ENCODE measurements at regions not wholly inside any gene's neighbourhood (a gene's known extent, or its start where the extent isn't known, plus 50 kb on each side); places are given as distances from the start of the nearest gene placed in this dataset.
"Not testable (repeated sequence)": the region's sequence is repeated elsewhere in the genome, so short reads cannot be mapped to it uniquely, and the experiment has no call there.

DNA sequence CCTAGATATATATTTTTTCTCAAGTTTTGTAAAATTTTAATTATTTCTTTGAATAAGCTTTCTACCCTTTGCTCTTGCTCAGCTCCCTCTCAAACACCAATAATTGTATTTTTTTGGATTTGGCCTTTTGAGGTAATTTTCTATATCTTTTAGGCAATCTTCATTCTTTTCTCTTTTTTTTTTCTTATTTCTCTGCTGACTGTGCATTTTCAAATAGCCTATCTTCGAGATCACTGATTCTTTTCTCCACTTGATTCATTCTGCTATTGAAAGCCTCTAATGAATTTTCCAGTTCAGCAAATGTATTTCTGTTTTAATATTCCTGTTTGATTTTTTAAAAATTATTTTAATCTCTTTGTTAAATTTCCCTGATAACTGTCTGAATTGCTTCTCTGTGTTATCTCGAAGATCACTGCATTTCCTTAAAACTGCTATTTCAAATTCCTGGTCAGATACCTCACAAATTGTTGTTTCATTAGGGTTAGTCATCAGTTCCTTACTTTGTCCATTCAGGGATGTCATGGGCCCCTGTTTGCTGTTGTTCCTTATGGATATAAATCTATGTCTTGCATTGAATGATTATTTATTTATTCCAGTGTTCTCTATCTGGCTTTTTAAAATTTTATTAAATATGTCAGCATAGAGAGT, 100.1 kb upstream of the UNC5B start:
- no peaks in the 10 kb centered on the region for H3K4me1 ChIP-seq (ENCODE audit: insufficient read depth)
- no peaks in the 10 kb centered on the region for H4K20me1 ChIP-seq (ENCODE audit: insufficient read depth)
- no peaks in the 10 kb centered on the region for H3F3A ChIP-seq (ENCODE audit: insufficient read depth)
- 14 to 16% methylated on average over 2 of the region's 2 CpGs for WGBS, 2 experiments (ENCODE audit: low coverage in 1 of 2, low lambda C conversion rate in 2 of 2, missing lambda C conversion rate in 2 of 2)
- DNase-seq = no peak
- H3K79me2 ChIP-seq (ENCODE audit: insufficient read depth) = no peaks in the 10 kb centered on the region
- no peak overlapping the region for H3K4me3 ChIP-seq
- TF ChIP-seq EZH2 (IDR thresholded peaks at IDR 0.05; ENCODE audit: insufficient read depth, poor library complexity, severe bottlenecking) (no peak), EZH2phosphoT487 (IDR thresholded peaks at IDR 0.05; ENCODE audit: insufficient read depth, low read depth) (no peak)
- H3K27me3 ChIP-seq (replicated peaks; ENCODE audit: insufficient read depth) = peaks cover 47% of the 10 kb centered on the region
- no peak overlapping the region for H3K27ac ChIP-seq
- H3K9me2 ChIP-seq (ENCODE audit: insufficient read depth) = no peaks in the 10 kb centered on the region
- H3K9ac ChIP-seq = no peak overlapping the region
- H3K36me3 ChIP-seq (ENCODE audit: low read depth) = no peaks in the 10 kb centered on the region
- in situ Hi-C loops (cut with MboI) = no loop called here
- H3K9me3 ChIP-seq (ENCODE audit: low read depth) = no peaks in the 10 kb centered on the region
- no peak overlapping the region for H2AFZ ChIP-seq
- no peak overlapping the region for H3K4me2 ChIP-seq (ENCODE audit: unreplicated experiment)

DNA sequence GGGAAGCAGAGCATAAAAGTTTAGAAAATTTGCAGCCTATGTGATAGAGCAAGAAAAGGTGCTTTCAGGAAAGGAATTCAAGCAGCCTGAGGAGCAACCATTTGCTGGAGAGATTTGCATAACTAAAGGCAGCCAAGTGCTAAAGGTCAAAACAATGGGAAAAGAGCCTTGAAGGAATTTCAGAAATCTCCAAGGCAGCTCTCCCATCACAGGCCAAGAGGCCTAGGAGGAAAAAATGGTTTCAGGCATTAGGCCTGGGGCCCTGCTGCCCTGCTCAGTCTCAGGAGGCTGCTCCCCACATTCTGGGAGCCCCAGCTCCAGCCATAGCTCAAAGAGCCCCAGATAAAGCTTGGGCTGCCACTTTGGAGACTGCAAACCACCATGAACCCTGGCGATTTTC, 95.9 kb upstream of the UNC5B start:
- H3K36me3 ChIP-seq (ENCODE audit: low read depth) = no peaks in the 10 kb centered on the region
- no peak for TF ChIP-seq EZH2 (IDR thresholded peaks at IDR 0.05; ENCODE audit: insufficient read depth, poor library complexity, severe bottlenecking)
- TF ChIP-seq EZH2phosphoT487 (IDR thresholded peaks at IDR 0.05; ENCODE audit: insufficient read depth, low read depth) = no peak
- no peaks in the 10 kb centered on the region for H3K9me3 ChIP-seq (ENCODE audit: low read depth)
- no peak overlapping the region for H3K4me3 ChIP-seq
- no peak overlapping the region for H3K9ac ChIP-seq
- no peaks in the 10 kb centered on the region for H3K79me2 ChIP-seq (ENCODE audit: insufficient read depth)
- in situ Hi-C loops (cut with MboI) = no loop called here
- H4K20me1 ChIP-seq (ENCODE audit: insufficient read depth) = no peaks in the 10 kb centered on the region
- no peak for DNase-seq
- H2AFZ ChIP-seq = no peak overlapping the region
- H3K9me2 ChIP-seq (ENCODE audit: insufficient read depth) = no peaks in the 10 kb centered on the region
- no peak overlapping the region for H3K27ac ChIP-seq
- WGBS, 2 experiments (ENCODE audit: low coverage in 1 of 2, low lambda C conversion rate in 2 of 2, missing lambda C conversion rate in 2 of 2) = 8 to 18% methylated on average over 1 of the region's 1 CpG
- no peaks in the 10 kb centered on the region for H3F3A ChIP-seq (ENCODE audit: insufficient read depth)
- no peak overlapping the region for H3K4me2 ChIP-seq (ENCODE audit: unreplicated experiment)
- no peaks in the 10 kb centered on the region for H3K4me1 ChIP-seq (ENCODE audit: insufficient read depth)
- H3K27me3 ChIP-seq (replicated peaks; ENCODE audit: insufficient read depth) = 0 out of 2 replicates have a peak, but pooled peaks cover 18% of the 10 kb centered on the region

DNA sequence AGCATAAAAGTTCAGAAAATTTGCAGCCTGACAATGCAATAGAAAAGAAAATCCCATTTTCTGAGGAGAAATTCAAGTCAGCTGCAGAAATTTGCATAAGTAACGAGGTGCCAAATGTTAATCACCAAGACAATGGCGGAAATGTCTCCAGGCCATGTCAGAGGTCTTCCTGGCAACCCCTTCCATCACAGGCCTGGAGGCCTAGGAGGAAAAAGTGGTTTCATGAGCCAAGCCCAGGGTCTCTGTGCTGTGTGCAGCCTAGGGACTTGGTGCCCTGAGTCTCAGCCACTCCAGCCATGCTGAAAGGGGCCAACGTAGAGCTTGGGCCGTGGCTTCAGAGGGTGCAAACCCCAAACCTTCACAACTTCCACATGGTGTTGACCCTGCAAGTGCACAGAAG, 94.8 kb upstream of the UNC5B start:
- H3K9me2 ChIP-seq (ENCODE audit: insufficient read depth); DNase-seq; H2AFZ ChIP-seq; H3K27ac ChIP-seq; H3K4me1 ChIP-seq (ENCODE audit: insufficient read depth); H3K36me3 ChIP-seq (ENCODE audit: low read depth); H4K20me1 ChIP-seq (ENCODE audit: insufficient read depth); H3K4me2 ChIP-seq (ENCODE audit: unreplicated experiment); H3K9me3 ChIP-seq (ENCODE audit: low read depth); H3K9ac ChIP-seq; H3F3A ChIP-seq (ENCODE audit: insufficient read depth); in situ Hi-C loops (cut with MboI); H3K79me2 ChIP-seq (ENCODE audit: insufficient read depth); H3K4me3 ChIP-seq: not testable (repeated sequence)
- 0 out of 2 replicates have a peak, but pooled peaks cover 14% of the 10 kb centered on the region for H3K27me3 ChIP-seq (replicated peaks; ENCODE audit: insufficient read depth)
- WGBS, 2 experiments (ENCODE audit: low coverage in 1 of 2, low lambda C conversion rate in 2 of 2, missing lambda C conversion rate in 2 of 2) = 14 to 18% methylated on average over 4 of the region's 4 CpGs

DNA sequence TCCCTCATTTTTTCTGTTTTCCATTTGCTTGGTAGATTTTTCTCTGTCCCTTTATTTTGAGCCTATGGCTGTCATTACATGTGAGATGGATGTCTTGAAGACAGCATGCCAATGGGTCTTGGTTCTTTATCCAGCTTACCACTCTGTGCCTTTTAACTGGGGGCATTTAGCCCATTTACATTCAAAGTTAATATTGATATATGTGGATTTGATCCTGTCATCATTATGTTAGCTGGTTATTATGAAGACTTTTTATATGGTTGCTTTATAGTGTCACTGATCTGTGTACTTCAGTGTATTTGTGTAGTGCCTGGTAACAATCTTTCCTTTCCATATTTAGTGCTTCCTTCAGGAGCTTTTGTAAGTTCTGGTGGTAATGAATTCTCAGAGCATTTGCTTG, 89.3 kb upstream of the UNC5B start:
- Histone ChIP-seq H3K36me3 (ENCODE audit: low read depth) (no peaks in the 10 kb centered on the region), H3F3A (ENCODE audit: insufficient read depth) (no peaks in the 10 kb centered on the region), H3K27ac (no peak overlapping the region), H2AFZ (no peak overlapping the region), H4K20me1 (ENCODE audit: insufficient read depth) (no peaks in the 10 kb centered on the region), H3K9me3 (ENCODE audit: low read depth) (no peaks in the 10 kb centered on the region), H3K4me2 (ENCODE audit: unreplicated experiment) (no peak overlapping the region), H3K4me3 (no peak overlapping the region), H3K27me3 (replicated peaks; ENCODE audit: insufficient read depth) (peaks cover 8% of the 10 kb centered on the region; the same call in 1 of the 2 replicates), H3K9ac (no peak overlapping the region), H3K79me2 (ENCODE audit: insufficient read depth) (no peaks in the 10 kb centered on the region), H3K9me2 (ENCODE audit: insufficient read depth) (no peaks in the 10 kb centered on the region), H3K4me1 (ENCODE audit: insufficient read depth) (no peaks in the 10 kb centered on the region)
- TF ChIP-seq EZH2phosphoT487 (IDR thresholded peaks at IDR 0.05; ENCODE audit: insufficient read depth, low read depth) (no peak), EZH2 (IDR thresholded peaks at IDR 0.05; ENCODE audit: insufficient read depth, poor library complexity, severe bottlenecking) (no peak)
- in situ Hi-C loops (cut with MboI) = no loop called here
- DNase-seq = no peak
